ENCODE measurements at regions not wholly inside any gene's neighbourhood (a gene's known extent, or its start where the extent isn't known, plus 50 kb on each side); places are given as distances from the start of the nearest gene placed in this dataset.

DNA sequence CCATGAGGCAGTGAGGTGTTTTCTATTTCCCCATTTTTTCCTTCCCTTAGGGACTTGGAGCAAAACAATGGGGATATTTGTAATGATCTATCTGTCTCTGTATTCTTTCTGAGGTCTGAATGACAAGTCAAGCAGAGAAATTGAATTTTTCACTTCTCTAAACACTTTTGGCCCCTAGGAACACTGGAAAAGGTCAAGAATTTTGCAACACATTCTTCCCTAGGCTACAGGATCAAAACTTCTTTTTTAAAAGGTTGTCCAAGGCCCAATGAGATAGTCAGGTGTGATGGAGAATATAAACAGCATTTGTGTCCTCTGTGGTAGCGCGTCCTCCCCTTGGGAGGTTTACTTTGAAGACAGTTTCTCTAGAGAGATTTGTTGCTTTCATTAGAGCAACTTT is 620.5 kb downstream of the TLR4 start:
- no peaks in the 10 kb centered on the region for H3K9me3 ChIP-seq (ENCODE audit: control insufficient read depth, insufficient read depth, low read length)
- H3K4me3 ChIP-seq (ENCODE audit: low read depth, low read length), result no peak overlapping the region
- no peaks in the 10 kb centered on the region for H3K4me1 ChIP-seq (ENCODE audit: control insufficient read depth, insufficient read depth, low read length)
- H3K36me3 ChIP-seq (ENCODE audit: control insufficient read depth, insufficient read depth, low read length), result no peaks in the 10 kb centered on the region
- no peak overlapping the region for H3K9ac ChIP-seq (ENCODE audit: low read depth, low read length)
- no peaks in the 10 kb centered on the region for H3K27me3 ChIP-seq (ENCODE audit: control insufficient read depth, insufficient read depth, low read length)
- H3K27ac ChIP-seq (ENCODE audit: low read depth, low read length), result no peak overlapping the region

DNA sequence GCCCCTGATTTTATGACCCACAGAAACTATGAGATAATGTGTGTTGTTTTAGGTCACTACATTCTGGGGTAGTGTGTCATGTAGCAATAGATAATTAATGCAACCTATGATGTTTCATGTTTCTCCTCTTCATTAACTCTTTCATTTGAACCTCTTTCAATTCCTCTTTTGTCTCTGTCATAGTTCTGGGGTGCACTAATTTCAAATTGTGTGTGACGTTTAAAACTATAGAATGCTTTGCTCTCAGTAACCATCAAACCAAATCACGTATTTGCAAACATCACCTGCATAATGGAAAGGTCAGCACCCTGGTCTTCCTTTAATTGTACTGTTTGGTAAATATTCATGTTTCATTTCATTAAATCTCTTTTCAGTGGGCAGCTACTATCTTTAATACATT is 621.6 kb downstream of the TLR4 start:
- Histone ChIP-seq H3K4me1 (ENCODE audit: control insufficient read depth, insufficient read depth, low read length) (peaks cover 6% of the 10 kb centered on the region), H3K9ac (ENCODE audit: low read depth, low read length) (no peak overlapping the region), H3K27me3 (ENCODE audit: control insufficient read depth, insufficient read depth, low read length) (no peaks in the 10 kb centered on the region), H3K27ac (ENCODE audit: low read depth, low read length) (no peak overlapping the region), H3K9me3 (ENCODE audit: control insufficient read depth, insufficient read depth, low read length) (no peaks in the 10 kb centered on the region), H3K4me3 (ENCODE audit: low read depth, low read length) (no peak overlapping the region), H3K36me3 (ENCODE audit: control insufficient read depth, insufficient read depth, low read length) (no peaks in the 10 kb centered on the region)

- Histone ChIP-seq H3K27me3 (ENCODE audit: control insufficient read depth, insufficient read depth, low read length) (no peaks in the 10 kb centered on the region), H3K27ac (ENCODE audit: low read depth, low read length) (no peak overlapping the region), H3K4me3 (ENCODE audit: low read depth, low read length) (no peak overlapping the region), H3K36me3 (ENCODE audit: control insufficient read depth, insufficient read depth, low read length) (no peaks in the 10 kb centered on the region), H3K9me3 (ENCODE audit: control insufficient read depth, insufficient read depth, low read length) (no peaks in the 10 kb centered on the region), H3K4me1 (ENCODE audit: control insufficient read depth, insufficient read depth, low read length) (peaks cover 7% of the 10 kb centered on the region), H3K9ac (ENCODE audit: low read depth, low read length) (no peak overlapping the region)
These were observed 622.1 kb downstream of the TLR4 start for GRCh38 chr9:118326326-118326725.

DNA sequence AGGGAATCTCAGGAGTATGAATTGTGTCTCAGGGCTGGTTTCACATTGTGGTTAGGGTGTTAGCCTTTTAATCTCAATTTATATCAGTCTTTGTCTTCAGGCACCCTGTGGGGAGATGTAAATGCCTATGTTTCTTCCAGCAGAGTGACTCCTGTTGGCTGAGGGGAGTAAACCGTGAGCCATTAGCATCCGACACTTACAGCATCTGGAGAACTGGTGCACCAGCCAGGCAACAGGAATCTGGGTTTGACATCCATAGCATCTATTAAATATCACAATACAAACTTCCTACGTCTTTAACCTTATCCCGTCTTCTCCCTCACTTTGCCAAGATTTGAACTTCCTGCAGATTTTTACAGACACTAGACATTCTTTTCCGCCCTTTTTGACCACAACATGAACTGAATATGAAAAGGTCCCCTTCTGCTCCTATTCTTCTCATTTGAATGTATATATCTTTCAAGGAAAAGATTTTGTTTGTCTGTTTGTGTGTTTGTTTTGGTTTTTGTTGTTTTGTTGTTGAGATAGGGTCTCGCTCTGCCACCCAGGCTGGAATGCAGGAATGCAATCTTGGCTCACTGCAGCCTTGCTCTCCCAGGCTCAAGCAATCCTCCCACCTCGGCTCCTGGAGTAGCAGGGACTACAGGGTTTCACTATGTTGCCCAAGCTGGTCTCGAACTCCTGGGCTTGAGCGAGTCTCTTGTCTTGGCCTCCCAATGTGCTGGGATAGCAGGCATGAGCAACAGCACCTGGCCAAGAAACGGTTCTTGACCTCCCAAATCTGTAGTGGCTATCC is 626.2 kb downstream of the TLR4 start:
- peaks cover 7% of the 10 kb centered on the region for H3K4me1 ChIP-seq (ENCODE audit: control insufficient read depth, insufficient read depth, low read length)
- H3K9me3 ChIP-seq (ENCODE audit: control insufficient read depth, insufficient read depth, low read length), result no peaks in the 10 kb centered on the region
- no peak overlapping the region for H3K4me3 ChIP-seq (ENCODE audit: low read depth, low read length)
- peak overlapping the region; percentile 20 for H3K27ac ChIP-seq (ENCODE audit: low read depth, low read length)
- no peaks in the 10 kb centered on the region for H3K36me3 ChIP-seq (ENCODE audit: control insufficient read depth, insufficient read depth, low read length)
- H3K27me3 ChIP-seq (ENCODE audit: control insufficient read depth, insufficient read depth, low read length), result no peaks in the 10 kb centered on the region
- H3K9ac ChIP-seq (ENCODE audit: low read depth, low read length), result no peak overlapping the region

- Histone ChIP-seq H3K9ac (ENCODE audit: low read depth, low read length) (no peak overlapping the region), H3K4me1 (ENCODE audit: control insufficient read depth, insufficient read depth, low read length) (peaks cover 7% of the 10 kb centered on the region), H3K9me3 (ENCODE audit: control insufficient read depth, insufficient read depth, low read length) (no peaks in the 10 kb centered on the region), H3K36me3 (ENCODE audit: control insufficient read depth, insufficient read depth, low read length) (no peaks in the 10 kb centered on the region), H3K27me3 (ENCODE audit: control insufficient read depth, insufficient read depth, low read length) (no peaks in the 10 kb centered on the region), H3K27ac (ENCODE audit: low read depth, low read length) (no peak overlapping the region), H3K4me3 (ENCODE audit: low read depth, low read length) (no peak overlapping the region)
These were observed 627.4 kb downstream of the TLR4 start for GRCh38 chr9:118331622-118332045.

DNA sequence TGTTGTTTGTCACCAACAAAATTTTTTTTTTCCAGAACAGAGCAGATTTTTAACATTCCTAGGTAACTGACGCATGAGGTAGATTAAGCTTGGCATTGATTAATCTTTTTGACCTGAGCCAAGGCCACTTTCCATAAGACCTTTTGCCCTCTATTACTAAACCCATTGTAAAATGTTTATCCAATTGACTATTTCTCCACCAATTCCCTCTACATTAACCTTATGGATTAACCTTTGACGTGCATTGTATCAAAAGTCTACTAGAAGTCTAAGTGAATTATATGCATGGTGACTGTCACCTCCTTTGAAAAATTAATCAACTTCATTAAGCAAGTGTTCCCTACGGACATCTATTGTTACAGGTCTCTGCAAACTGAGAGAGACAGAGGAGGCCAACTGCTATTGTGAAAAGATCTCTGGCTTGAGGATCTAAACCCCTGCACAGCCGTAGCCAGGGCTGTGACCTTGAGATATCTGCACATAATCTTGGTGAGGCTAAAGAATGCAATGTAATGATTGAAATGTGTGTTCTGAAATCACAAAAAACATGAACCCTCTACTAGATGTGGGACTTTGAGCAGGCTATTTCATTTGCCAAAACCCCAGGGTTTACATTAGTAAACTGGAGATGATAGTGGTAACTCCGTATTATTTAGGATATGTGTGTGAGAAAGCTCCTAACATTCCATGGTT is 632.2 kb downstream of the TLR4 start:
- H3K4me1 ChIP-seq (ENCODE audit: control insufficient read depth, insufficient read depth, low read length), result no peaks in the 10 kb centered on the region
- no peaks in the 10 kb centered on the region for H3K36me3 ChIP-seq (ENCODE audit: control insufficient read depth, insufficient read depth, low read length)
- no peaks in the 10 kb centered on the region for H3K27me3 ChIP-seq (ENCODE audit: control insufficient read depth, insufficient read depth, low read length)
- H3K9ac ChIP-seq (ENCODE audit: low read depth, low read length), result no peak overlapping the region
- no peaks in the 10 kb centered on the region for H3K9me3 ChIP-seq (ENCODE audit: control insufficient read depth, insufficient read depth, low read length)
- no peak overlapping the region for H3K4me3 ChIP-seq (ENCODE audit: low read depth, low read length)
- no peak overlapping the region for H3K27ac ChIP-seq (ENCODE audit: low read depth, low read length)

GRCh38 chr9:118336943-118337330 is 632.7 kb downstream of the TLR4 start:
- H3K9me3 ChIP-seq (ENCODE audit: control insufficient read depth, insufficient read depth, low read length), result no peaks in the 10 kb centered on the region
- H3K4me3 ChIP-seq (ENCODE audit: low read depth, low read length), result no peak overlapping the region
- no peaks in the 10 kb centered on the region for H3K36me3 ChIP-seq (ENCODE audit: control insufficient read depth, insufficient read depth, low read length)
- H3K27me3 ChIP-seq (ENCODE audit: control insufficient read depth, insufficient read depth, low read length), result no peaks in the 10 kb centered on the region
- no peak overlapping the region for H3K9ac ChIP-seq (ENCODE audit: low read depth, low read length)
- H3K27ac ChIP-seq (ENCODE audit: low read depth, low read length), result no peak overlapping the region
- no peaks in the 10 kb centered on the region for H3K4me1 ChIP-seq (ENCODE audit: control insufficient read depth, insufficient read depth, low read length)

- Histone ChIP-seq H3K4me3 (ENCODE audit: low read depth, low read length) (no peak overlapping the region), H3K36me3 (ENCODE audit: control insufficient read depth, insufficient read depth, low read length) (no peaks in the 10 kb centered on the region), H3K27ac (ENCODE audit: low read depth, low read length) (no peak overlapping the region), H3K9ac (ENCODE audit: low read depth, low read length) (no peak overlapping the region), H3K27me3 (ENCODE audit: control insufficient read depth, insufficient read depth, low read length) (no peaks in the 10 kb centered on the region), H3K9me3 (ENCODE audit: control insufficient read depth, insufficient read depth, low read length) (peaks cover 4% of the 10 kb centered on the region; the same call in 1 of the 2 replicates), H3K4me1 (ENCODE audit: control insufficient read depth, insufficient read depth, low read length) (0 out of 2 replicates have a peak, but pooled peaks cover 2% of the 10 kb centered on the region)
These were observed 655.8 kb downstream of the TLR4 start for GRCh38 chr9:118360036-118360435.

DNA sequence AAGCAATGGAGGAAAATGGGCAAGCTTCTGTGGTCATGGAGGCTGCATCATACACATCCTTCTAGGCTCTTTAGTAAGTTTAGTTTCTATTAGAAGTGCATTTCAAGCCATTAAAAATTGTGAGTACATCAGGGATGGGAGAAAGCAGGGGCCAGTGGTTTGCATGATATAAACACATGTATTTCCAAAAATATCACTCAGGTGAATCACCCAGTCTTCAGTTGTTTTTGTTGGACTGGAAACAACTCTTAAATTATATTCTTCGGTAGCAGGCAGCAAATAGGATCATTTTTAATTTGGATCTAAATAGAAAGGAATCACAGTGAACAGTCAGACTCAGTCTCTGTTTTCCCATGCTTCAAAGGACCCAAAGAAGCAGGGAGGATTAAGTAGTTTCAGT is 657.9 kb downstream of the TLR4 start:
- H3K4me3 ChIP-seq (ENCODE audit: low read depth, low read length), result no peak overlapping the region
- H3K36me3 ChIP-seq (ENCODE audit: control insufficient read depth, insufficient read depth, low read length), result no peaks in the 10 kb centered on the region
- H3K9me3 ChIP-seq (ENCODE audit: control insufficient read depth, insufficient read depth, low read length), result peaks cover 4% of the 10 kb centered on the region; the same call in 1 of the 2 replicates
- no peak overlapping the region for H3K27ac ChIP-seq (ENCODE audit: low read depth, low read length)
- no peaks in the 10 kb centered on the region for H3K27me3 ChIP-seq (ENCODE audit: control insufficient read depth, insufficient read depth, low read length)
- H3K9ac ChIP-seq (ENCODE audit: low read depth, low read length), result no peak overlapping the region
- 0 out of 2 replicates have a peak, but pooled peaks cover 4% of the 10 kb centered on the region for H3K4me1 ChIP-seq (ENCODE audit: control insufficient read depth, insufficient read depth, low read length)

- Histone ChIP-seq H3K36me3 (ENCODE audit: control insufficient read depth, insufficient read depth, low read length) (no peaks in the 10 kb centered on the region), H3K9me3 (ENCODE audit: control insufficient read depth, insufficient read depth, low read length) (peaks cover 4% of the 10 kb centered on the region; the same call in 1 of the 2 replicates), H3K27ac (ENCODE audit: low read depth, low read length) (no peak overlapping the region), H3K9ac (ENCODE audit: low read depth, low read length) (no peak overlapping the region), H3K4me1 (ENCODE audit: control insufficient read depth, insufficient read depth, low read length) (0 out of 2 replicates have a peak, but pooled peaks cover 4% of the 10 kb centered on the region), H3K27me3 (ENCODE audit: control insufficient read depth, insufficient read depth, low read length) (no peaks in the 10 kb centered on the region), H3K4me3 (ENCODE audit: low read depth, low read length) (no peak overlapping the region)
These were observed 658.4 kb downstream of the TLR4 start for GRCh38 chr9:118362596-118362995.
